Heart right ventricle (tissue), 16 donors: ENCODE measurements at regions not wholly inside any gene's neighbourhood (a gene's known extent, or its start where the extent isn't known, plus 50 kb on each side); places are given as distances from the start of the nearest gene placed in this dataset.

Experiments used
- ATAC-seq, 8 donors: fragments of 200-7000 bp; cut with Tn5 transposase; one replicate each; pipeline ENCODE4 v1.9.1; 2020; ENCODE audit warnings: mild to moderate bottlenecking in 8 of 8, moderate library complexity in 8 of 8, moderate number of reproducible peaks in 1 of 8
- DNase-seq, 2 donors: peaks; one replicate each; pipeline ENCODE4 v3.0.0-alpha.2; 2020
- H3K27ac ChIP-seq, 10 donors: fragments of 200-600 bp; sonication (generic) in 2 of 10; one replicate each; pipeline versions ENCODE4 v1.5.0 to v1.8.0; 2020 to 2022; ENCODE audit warnings: mild to moderate bottlenecking in 3 of 10
- H3K27me3 ChIP-seq, 7 donors: fragments of 200-600 bp; one replicate each; pipeline ENCODE4 v1.8.0; 2021 to 2022; ENCODE audit warnings: mild to moderate bottlenecking in 2 of 7
- H3K36me3 ChIP-seq, 9 donors: fragments of 200-600 bp; sonication (generic) in 1 of 9; one replicate each; pipeline versions ENCODE4 v1.5.0 to v1.8.0; 2020 to 2022; ENCODE audit warnings: mild to moderate bottlenecking in 2 of 9
- H3K4me1 ChIP-seq, 9 donors: fragments of 200-600 bp; sonication (generic) in 1 of 9; one replicate each; pipeline versions ENCODE4 v1.5.0 to v1.8.0; 2020 to 2022; ENCODE audit warnings: mild to moderate bottlenecking in 4 of 9
- H3K4me3 ChIP-seq, 10 donors: fragments of 200-600 bp; sonication (generic) in 2 of 10; one replicate each; pipeline versions ENCODE4 v1.5.0 to v1.8.0; 2020 to 2022; ENCODE audit warnings: mild to moderate bottlenecking in 7 of 10, moderate library complexity in 2 of 10
- H3K9me3 ChIP-seq, 11 donors: fragments of 200-600 bp in 10 of 11; sonication (generic) in 2 of 11; one replicate each; pipeline versions ENCODE4 v1.5.0 to v1.8.0; 2013 to 2022; ENCODE audit warnings: mild to moderate bottlenecking in 2 of 11, control low read depth in 1 of 11, moderate library complexity in 1 of 11
- WGBS, 2 donors: extraction: QIAGEN DNeasy Blood & Tissue Kit; methylation state at CpG; one replicate each; pipeline ENCODE4 v1.1.7; 2013; ENCODE audit warnings: inconsistent platforms in 1 of 2; 5-methylcytosine and 5-hydroxymethylcytosine counted together
- intact Hi-C, 10 donors: fragments of 100-400 bp; cut with DNase I; formaldehyde crosslinking; loops; one replicate each; pipeline versions ENCODE4 v1.11.1 to v1.14.2; 2022
- TF ChIP-seq, protein P1 (sequence below), 9 donors: fragments of 200-600 bp; sonication (generic) in 2 of 9; IDR thresholded peaks; one replicate each; pipeline versions ENCODE4 v1.5.0 to v1.8.0; 2021 to 2022; ENCODE audit warnings: antibody characterized with exemption in 9 of 9, mild to moderate bottlenecking in 5 of 9, moderate library complexity in 1 of 9
- donor health status: Arrhythmogenic right ventricular cardiomyopathy.
- donor health status: ischemic (EF 13 %, LVEDD 7.1; RV severe dilation, severe dysfunction).
- donor health status: healthy with polysubstance abuse.
- donor health status: DM: no; HTN: yes; CAD: no.
- donor health status: DM: no; HTN: no; CAD: no.
- donor health status: ischemic (EF 25% LVEDD 6.9; RV normal size, moderate dysfunction).
- donor health status: ischemic (EF 25% LVEDD 5.7; RV mildly dilated, moderate dysfunction).
- donor health status: healthy.
- donor health status: DM: yes; HTN: yes; CAD: no.
- donor health status: Ischemic cardiomyopathy.
- donor health status: ischemic (EF 35%, LVEDD 5.7; RV mildly dilated, moderate dysfunction).
- donor health status: nonischemic (EF 11% LVEDD 7.7; RV severe dilation, severe dysfunction).
- donor health status: DM: yes; HTN: yes; CAD: no.
- donor health status: PGD.
- donor health status: ischemic (EF 29% LVEDD 5.4; RV normal size, mild dysfunction).
- donor health status: nonischemic (EF 23%, LVEDD 6.1; RV moderate dilation, normal function).

DNA sequence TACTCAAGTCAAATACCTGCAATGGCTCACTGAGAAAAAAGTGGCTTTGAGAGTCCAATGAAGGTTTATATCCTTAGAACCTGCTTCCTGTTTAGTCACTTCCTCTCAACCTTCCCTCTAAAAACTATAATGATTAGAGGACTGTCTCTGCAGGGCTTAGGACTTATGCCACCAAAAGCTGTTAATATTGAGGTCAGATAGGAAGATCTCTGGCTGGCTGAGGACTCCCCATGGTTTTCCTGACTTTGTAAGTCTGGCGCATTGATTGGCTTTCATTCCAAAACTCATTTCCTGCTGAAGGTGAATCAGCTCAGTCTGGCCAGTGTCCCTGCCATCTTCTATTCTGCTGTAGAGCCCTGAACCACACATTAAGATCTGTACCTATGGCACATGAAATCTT, 140.9 kb upstream of the ANK2 start:
- H3K27me3 ChIP-seq, result no peaks in the 10 kb centered on the region
- no peak overlapping the region for H3K4me3 ChIP-seq
- H3K27ac ChIP-seq, result no peak overlapping the region
- DNase-seq (no peak), ATAC-seq (no peak)
- TF ChIP-seq, protein P1, sequence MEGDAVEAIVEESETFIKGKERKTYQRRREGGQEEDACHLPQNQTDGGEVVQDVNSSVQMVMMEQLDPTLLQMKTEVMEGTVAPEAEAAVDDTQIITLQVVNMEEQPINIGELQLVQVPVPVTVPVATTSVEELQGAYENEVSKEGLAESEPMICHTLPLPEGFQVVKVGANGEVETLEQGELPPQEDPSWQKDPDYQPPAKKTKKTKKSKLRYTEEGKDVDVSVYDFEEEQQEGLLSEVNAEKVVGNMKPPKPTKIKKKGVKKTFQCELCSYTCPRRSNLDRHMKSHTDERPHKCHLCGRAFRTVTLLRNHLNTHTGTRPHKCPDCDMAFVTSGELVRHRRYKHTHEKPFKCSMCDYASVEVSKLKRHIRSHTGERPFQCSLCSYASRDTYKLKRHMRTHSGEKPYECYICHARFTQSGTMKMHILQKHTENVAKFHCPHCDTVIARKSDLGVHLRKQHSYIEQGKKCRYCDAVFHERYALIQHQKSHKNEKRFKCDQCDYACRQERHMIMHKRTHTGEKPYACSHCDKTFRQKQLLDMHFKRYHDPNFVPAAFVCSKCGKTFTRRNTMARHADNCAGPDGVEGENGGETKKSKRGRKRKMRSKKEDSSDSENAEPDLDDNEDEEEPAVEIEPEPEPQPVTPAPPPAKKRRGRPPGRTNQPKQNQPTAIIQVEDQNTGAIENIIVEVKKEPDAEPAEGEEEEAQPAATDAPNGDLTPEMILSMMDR (IDR thresholded peaks at IDR 0.05), result no peak
- 60 to 63% methylated on average over 1 of the region's 1 CpG for WGBS, 2 donors
- H3K36me3 ChIP-seq, result no peaks in the 10 kb centered on the region
- H3K4me1 ChIP-seq, result peaks cover 0 to 17% (median 5%) of the 10 kb centered on the region in 9 donors
- H3K9me3 ChIP-seq, result no peaks in the 10 kb centered on the region
- intact Hi-C loops, result no loop called here

GRCh38 chr4:112910109-112910736, 139.2 kb upstream of the ANK2 start:
- WGBS, 2 donors, result 14% methylated on average over 7 of the region's 7 CpGs
- intact Hi-C loops, result no loop called here
- H3K4me3 ChIP-seq, result peak overlapping the region in 8 of 10 donors; percentile 13 to 43 (median 34)
- TF ChIP-seq, protein P1 (IDR thresholded peaks at IDR 0.05), result peak in 5 of 9 donors; percentile 10 to 32 (median 29)
- H3K27me3 ChIP-seq, result no peaks in the 10 kb centered on the region
- ATAC-seq (peak in 6 of 8 donors; percentile 18 to 61 (median 50)), DNase-seq (peak in 1 of 2 donors; percentile 11)
- no peaks in the 10 kb centered on the region for H3K9me3 ChIP-seq
- peaks cover 0 to 20% (median 5%) of the 10 kb centered on the region in 9 donors for H3K4me1 ChIP-seq
- H3K36me3 ChIP-seq, result no peaks in the 10 kb centered on the region
- H3K27ac ChIP-seq, result peak overlapping the region in 2 of 10 donors; percentile 2 to 12

DNA sequence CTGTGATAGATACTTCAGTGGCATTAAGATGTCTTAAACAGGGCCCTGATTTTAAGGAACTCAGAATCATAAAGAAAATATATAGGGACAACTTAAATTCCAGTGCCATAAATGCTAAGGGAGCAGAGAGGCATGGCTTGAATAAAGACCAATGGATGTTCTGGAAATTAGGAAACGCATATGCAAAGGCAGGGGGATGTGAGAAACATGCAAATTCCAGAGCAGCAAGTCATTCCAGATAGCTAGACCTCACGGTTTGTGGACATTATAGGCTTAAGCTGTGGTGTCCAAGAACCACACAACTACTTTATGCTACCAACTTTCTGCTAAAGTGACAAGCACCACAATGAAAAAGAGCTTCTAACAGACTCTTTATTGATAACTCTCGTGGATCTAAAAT, 132.6 kb upstream of the ANK2 start:
- 59 to 77% methylated on average over 3 of the region's 3 CpGs for WGBS, 2 donors
- Histone ChIP-seq H3K4me3 (no peak overlapping the region), H3K4me1 (peaks cover 0 to 4% (median 0%) of the 10 kb centered on the region in 9 donors), H3K27ac (no peak overlapping the region), H3K27me3 (no peaks in the 10 kb centered on the region), H3K36me3 (no peaks in the 10 kb centered on the region), H3K9me3 (no peaks in the 10 kb centered on the region)
- ATAC-seq, result no peak
- intact Hi-C loops, result no loop called here
- DNase-seq, result no peak
- TF ChIP-seq, protein P1 (IDR thresholded peaks at IDR 0.05), result no peak

GRCh38 chr4:112923516-112923915, 125.9 kb upstream of the ANK2 start:
- Histone ChIP-seq H3K36me3 (no peaks in the 10 kb centered on the region), H3K4me3 (no peak overlapping the region), H3K9me3 (no peaks in the 10 kb centered on the region), H3K27ac (peak overlapping the region in 3 of 10 donors; percentile 27 to 47 (median 29)), H3K27me3 (no peaks in the 10 kb centered on the region), H3K4me1 (peaks cover 0 to 31% (median 11%) of the 10 kb centered on the region in 9 donors)
- no peak for DNase-seq
- ATAC-seq, result peak in 4 of 8 donors; percentile 39 to 58 (median 47)
- TF ChIP-seq, protein P1 (IDR thresholded peaks at IDR 0.05), result no peak
- 50 to 57% methylated on average over 1 of the region's 1 CpG for WGBS, 2 donors
- intact Hi-C loops, result no loop called here
